Peyer's patch (tissue), 4 donors: ENCODE measurements at regions not wholly inside any gene's neighbourhood (a gene's known extent, or its start where the extent isn't known, plus 50 kb on each side); places are given as distances from the start of the nearest gene placed in this dataset.

Experiments
- POLR2A ChIP-seq, 2 donors: fragments of 450-650 bp; IDR thresholded peaks; one replicate each; pipeline ENCODE4 v1.5.1; 2017; ENCODE audit warnings: antibody characterized with exemption in 2 of 2, mild to moderate bottlenecking in 2 of 2, moderate library complexity in 2 of 2
- TF ChIP-seq, protein P1 (sequence below), 6 experiments: fragments of 450-650 bp in 4 of 6; fragments of 200-600 bp in 2 of 6; sonication (generic) in 1 of 6; IDR thresholded peaks; one replicate each; pipeline ENCODE4 v1.5.1; 2017 to 2019; ENCODE audit warnings: antibody characterized with exemption in 6 of 6, mild to moderate bottlenecking in 3 of 6, moderate library complexity in 1 of 6

DNA sequence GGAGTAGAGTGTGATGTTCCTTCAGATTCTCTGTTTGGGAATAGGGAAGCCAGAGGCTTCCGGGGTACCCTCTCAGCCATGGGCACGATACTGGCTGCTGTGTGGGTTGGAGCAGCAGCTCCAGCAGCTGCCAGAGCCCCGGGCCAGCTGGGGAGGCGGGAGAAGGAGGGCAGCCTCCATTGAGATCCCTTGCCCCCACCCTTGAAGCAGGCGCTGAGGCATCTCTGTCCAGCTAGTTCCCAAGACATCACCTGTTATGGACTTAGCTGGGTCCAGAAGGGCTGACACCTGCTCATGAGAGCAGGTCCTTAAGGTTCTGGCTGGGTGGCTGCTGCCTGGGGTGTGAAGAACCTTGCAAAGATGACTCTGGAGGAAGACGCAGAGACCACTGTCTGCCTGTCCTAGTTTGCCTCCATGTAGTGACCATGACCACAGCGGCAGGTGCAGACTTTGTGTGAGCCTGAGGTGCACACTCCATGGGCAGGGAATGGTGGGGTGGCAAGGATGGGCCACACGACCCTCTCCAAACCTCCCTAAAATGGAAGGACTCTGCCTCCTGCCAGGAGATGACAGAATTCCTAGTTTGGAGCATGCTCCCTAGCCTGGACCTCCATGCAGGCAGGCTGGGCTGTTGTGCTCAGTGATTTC, 222.6 kb upstream of the C1orf174 start:
- TF ChIP-seq, protein P1, sequence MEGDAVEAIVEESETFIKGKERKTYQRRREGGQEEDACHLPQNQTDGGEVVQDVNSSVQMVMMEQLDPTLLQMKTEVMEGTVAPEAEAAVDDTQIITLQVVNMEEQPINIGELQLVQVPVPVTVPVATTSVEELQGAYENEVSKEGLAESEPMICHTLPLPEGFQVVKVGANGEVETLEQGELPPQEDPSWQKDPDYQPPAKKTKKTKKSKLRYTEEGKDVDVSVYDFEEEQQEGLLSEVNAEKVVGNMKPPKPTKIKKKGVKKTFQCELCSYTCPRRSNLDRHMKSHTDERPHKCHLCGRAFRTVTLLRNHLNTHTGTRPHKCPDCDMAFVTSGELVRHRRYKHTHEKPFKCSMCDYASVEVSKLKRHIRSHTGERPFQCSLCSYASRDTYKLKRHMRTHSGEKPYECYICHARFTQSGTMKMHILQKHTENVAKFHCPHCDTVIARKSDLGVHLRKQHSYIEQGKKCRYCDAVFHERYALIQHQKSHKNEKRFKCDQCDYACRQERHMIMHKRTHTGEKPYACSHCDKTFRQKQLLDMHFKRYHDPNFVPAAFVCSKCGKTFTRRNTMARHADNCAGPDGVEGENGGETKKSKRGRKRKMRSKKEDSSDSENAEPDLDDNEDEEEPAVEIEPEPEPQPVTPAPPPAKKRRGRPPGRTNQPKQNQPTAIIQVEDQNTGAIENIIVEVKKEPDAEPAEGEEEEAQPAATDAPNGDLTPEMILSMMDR (IDR thresholded peaks at IDR 0.05) = no peak
- no peak for TF ChIP-seq POLR2A (IDR thresholded peaks at IDR 0.05)
